ENCODE measurements at regions not wholly inside any gene's neighbourhood (a gene's known extent, or its start where the extent isn't known, plus 50 kb on each side); places are given as distances from the start of the nearest gene placed in this dataset.

- no peak for DNase-seq
These were observed 52.5 kb upstream of the KHDRBS2 start for GRCh38 chr6:62338477-62338876.
